Upper lobe of left lung (tissue), 4 donors: ENCODE measurements at regions not wholly inside any gene's neighbourhood (a gene's known extent, or its start where the extent isn't known, plus 50 kb on each side); places are given as distances from the start of the nearest gene placed in this dataset.

Experiments used
- POLR2AphosphoS5 ChIP-seq, 2 donors: sonication (generic); formaldehyde crosslinking; IDR thresholded peaks; one replicate each; pipeline ENCODE4 v1.5.1; 2017; ENCODE audit warnings: antibody characterized with exemption in 2 of 2
- TF ChIP-seq, protein P1 (sequence below), 6 experiments: fragments of 450-650 bp in 4 of 6; fragments of 200-600 bp in 2 of 6; sonication (generic) in 2 of 6; IDR thresholded peaks; one replicate each; pipeline ENCODE4 v1.5.1; 2016 to 2019; ENCODE audit warnings: antibody characterized with exemption in 6 of 6

DNA sequence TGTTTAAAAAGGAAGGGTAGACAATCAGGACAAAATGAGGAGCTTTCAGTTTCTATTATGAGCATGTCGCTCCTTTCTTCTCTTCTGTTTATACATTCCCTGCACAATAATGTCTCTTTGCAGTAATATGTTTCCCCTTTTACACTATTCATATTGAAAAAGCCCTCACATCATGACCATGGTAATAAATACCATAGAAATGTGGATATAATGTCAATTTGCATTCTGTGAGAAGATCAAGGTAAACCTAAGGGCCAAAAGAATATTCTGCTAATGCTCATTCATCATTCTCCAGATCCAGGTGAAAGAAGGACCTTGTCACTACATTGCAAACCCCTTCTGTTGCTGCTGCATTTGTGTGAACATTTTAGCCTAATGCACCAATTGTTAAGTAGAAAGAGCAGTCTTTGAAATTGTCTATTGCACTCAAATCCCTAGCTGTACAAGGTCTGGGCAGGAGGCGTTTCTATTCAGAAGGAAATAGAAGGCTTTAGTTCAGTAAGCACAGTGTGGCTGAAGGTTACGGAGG lies 117.6 kb upstream of the SOX21 start:
- TF ChIP-seq, protein P1, sequence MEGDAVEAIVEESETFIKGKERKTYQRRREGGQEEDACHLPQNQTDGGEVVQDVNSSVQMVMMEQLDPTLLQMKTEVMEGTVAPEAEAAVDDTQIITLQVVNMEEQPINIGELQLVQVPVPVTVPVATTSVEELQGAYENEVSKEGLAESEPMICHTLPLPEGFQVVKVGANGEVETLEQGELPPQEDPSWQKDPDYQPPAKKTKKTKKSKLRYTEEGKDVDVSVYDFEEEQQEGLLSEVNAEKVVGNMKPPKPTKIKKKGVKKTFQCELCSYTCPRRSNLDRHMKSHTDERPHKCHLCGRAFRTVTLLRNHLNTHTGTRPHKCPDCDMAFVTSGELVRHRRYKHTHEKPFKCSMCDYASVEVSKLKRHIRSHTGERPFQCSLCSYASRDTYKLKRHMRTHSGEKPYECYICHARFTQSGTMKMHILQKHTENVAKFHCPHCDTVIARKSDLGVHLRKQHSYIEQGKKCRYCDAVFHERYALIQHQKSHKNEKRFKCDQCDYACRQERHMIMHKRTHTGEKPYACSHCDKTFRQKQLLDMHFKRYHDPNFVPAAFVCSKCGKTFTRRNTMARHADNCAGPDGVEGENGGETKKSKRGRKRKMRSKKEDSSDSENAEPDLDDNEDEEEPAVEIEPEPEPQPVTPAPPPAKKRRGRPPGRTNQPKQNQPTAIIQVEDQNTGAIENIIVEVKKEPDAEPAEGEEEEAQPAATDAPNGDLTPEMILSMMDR (IDR thresholded peaks at IDR 0.05), result no peak
- no peak for TF ChIP-seq POLR2AphosphoS5 (IDR thresholded peaks at IDR 0.05)
